Fibroblast of lung (primary cell): ENCODE measurements at regions not wholly inside any gene's neighbourhood (a gene's known extent, or its start where the extent isn't known, plus 50 kb on each side); places are given as distances from the start of the nearest gene placed in this dataset.
A peak's percentile ranks its signal among the peaks of the same experiment; 100 is the strongest.

Experiments used
- DNase-seq, 2 donors: peaks; one replicate each; pipeline versions ENCODE4 v3.0.0 to v3.0.0-alpha.2; 2010; ENCODE audit warnings: low read depth in 2 of 2
- H2AFZ ChIP-seq: 2 replicates; pipeline ENCODE4 v1.5.1; 2012; ENCODE audit warnings: low read length, control low read depth, inconsistent platforms
- H3K27ac ChIP-seq: 2 replicates; pipeline ENCODE4 v1.5.1; 2011; ENCODE audit warnings: low read length, control low read depth; ENCODE audit not compliant: insufficient read depth
- H3K27me3 ChIP-seq: 2 replicates; pipeline ENCODE4 v1.5.1; 2011; ENCODE audit warnings: mild to moderate bottlenecking, low read length; ENCODE audit not compliant: control insufficient read depth, insufficient read depth
- H3K36me3 ChIP-seq: 2 replicates; pipeline ENCODE4 v1.5.1; 2011; ENCODE audit warnings: low read length; ENCODE audit not compliant: control insufficient read depth, insufficient read depth
- H3K4me1 ChIP-seq: 2 replicates; pipeline ENCODE4 v1.5.1; 2011; ENCODE audit warnings: low read length; ENCODE audit not compliant: control insufficient read depth, insufficient read depth; ENCODE audit errors: extremely low read depth
- H3K4me2 ChIP-seq: 2 replicates; pipeline ENCODE4 v1.5.1; 2011; ENCODE audit warnings: low read length, control low read depth; ENCODE audit not compliant: insufficient read depth; ENCODE audit errors: extremely low read depth
- H3K4me3 ChIP-seq, 4 experiments: fragments of 200-600 bp in 1 of 4; sonication (generic) in 1 of 4; replicated peaks in 1 of 4; 2 replicates each; pipeline ENCODE4 v1.5.1; 2011 to 2016; ENCODE audit warnings: low read length in 4 of 4, low read depth in 3 of 4, mild to moderate bottlenecking in 3 of 4, control low read depth in 2 of 4, inconsistent platforms in 1 of 4, mixed read lengths in 1 of 4; ENCODE audit not compliant: insufficient read depth in 1 of 4; ENCODE audit errors: control extremely low read depth in 1 of 4
- H3K79me2 ChIP-seq: 2 replicates; pipeline ENCODE4 v1.5.1; 2012; ENCODE audit warnings: mild to moderate bottlenecking, low read length, inconsistent platforms; ENCODE audit not compliant: control insufficient read depth, insufficient read depth
- H3K9ac ChIP-seq: 2 replicates; pipeline ENCODE4 v1.5.1; 2011; ENCODE audit warnings: mild to moderate bottlenecking, low read length, control low read depth; ENCODE audit not compliant: insufficient read depth
- H3K9me3 ChIP-seq: 2 replicates; pipeline ENCODE4 v1.5.1; 2012; ENCODE audit warnings: low read depth, low read length; ENCODE audit not compliant: control insufficient read depth, insufficient read depth
- H4K20me1 ChIP-seq: 2 replicates; pipeline ENCODE4 v1.5.1; 2011; ENCODE audit warnings: low read length; ENCODE audit not compliant: control insufficient read depth, insufficient read depth; ENCODE audit errors: extremely low read depth
- CTCF ChIP-seq, 2 donors: IDR thresholded peaks in 1 of 2; conservative IDR thresholded peaks in 1 of 2; 1 replicate in 1 of 2; 2 replicates in 1 of 2; pipeline ENCODE4 v1.5.1; 2011 to 2012; ENCODE audit warnings: low read length in 2 of 2, control low read depth in 1 of 2, inconsistent platforms in 1 of 2, low read depth in 1 of 2, mild to moderate bottlenecking in 1 of 2
- EZH2 ChIP-seq: IDR thresholded peaks from 2 replicates; pipeline ENCODE4 v1.5.1; 2012; ENCODE audit warnings: low read length, control low read depth, mild to moderate bottlenecking; ENCODE audit errors: missing control alignments

- Histone ChIP-seq H3K4me1 (no peaks in the 10 kb centered on the region), H3K4me3 (no peak overlapping the region), H3K9me3 (no peaks in the 10 kb centered on the region), H3K27ac (no peak overlapping the region), H3K79me2 (no peaks in the 10 kb centered on the region), H3K36me3 (no peaks in the 10 kb centered on the region), H3K27me3 (peaks cover 4% of the 10 kb centered on the region), H2AFZ (no peak overlapping the region), H3K9ac (no peak overlapping the region), H3K4me2 (no peak overlapping the region), H4K20me1 (no peaks in the 10 kb centered on the region)
- no peak for DNase-seq
- TF ChIP-seq CTCF (conservative IDR thresholded peaks at IDR 0.05 in 1 of 2, IDR thresholded peaks at IDR 0.05 in 1 of 2; ENCODE audit: low read depth in 1 of 2, low read length in 2 of 2) (no peak), EZH2 (no peak)
Observed at GRCh38 chr2:165022781-165023180, 67.5 kb upstream of the SLC38A11 start.

- TF ChIP-seq EZH2 (no peak), CTCF (conservative IDR thresholded peaks at IDR 0.05 in 1 of 2, IDR thresholded peaks at IDR 0.05 in 1 of 2; ENCODE audit: low read depth in 1 of 2, low read length in 2 of 2) (no peak)
- Histone ChIP-seq H3K27ac (no peak overlapping the region), H3K9me3 (no peaks in the 10 kb centered on the region), H3K4me2 (no peak overlapping the region), H3K36me3 (no peaks in the 10 kb centered on the region), H3K9ac (no peak overlapping the region), H3K27me3 (peaks cover 4% of the 10 kb centered on the region), H2AFZ (no peak overlapping the region), H4K20me1 (no peaks in the 10 kb centered on the region), H3K4me3 (no peak overlapping the region), H3K79me2 (no peaks in the 10 kb centered on the region), H3K4me1 (no peaks in the 10 kb centered on the region)
- peak in 1 of 2 donors; percentile 16 for DNase-seq
Observed at GRCh38 chr2:165017966-165018596, 62.8 kb upstream of the SLC38A11 start.

- H3K9ac ChIP-seq: no peak overlapping the region
- no peaks in the 10 kb centered on the region for H4K20me1 ChIP-seq
- H3K79me2 ChIP-seq: no peaks in the 10 kb centered on the region
- no peaks in the 10 kb centered on the region for H3K4me1 ChIP-seq
- H3K27me3 ChIP-seq: peaks cover 4% of the 10 kb centered on the region
- H3K9me3 ChIP-seq: no peaks in the 10 kb centered on the region
- H3K4me3 ChIP-seq: no peak overlapping the region
- peak overlapping the region; percentile 20 for H3K4me2 ChIP-seq
- no peak overlapping the region for H3K27ac ChIP-seq
- H2AFZ ChIP-seq: no peak overlapping the region
- H3K36me3 ChIP-seq: no peaks in the 10 kb centered on the region
- TF ChIP-seq CTCF (conservative IDR thresholded peaks at IDR 0.05 in 1 of 2, IDR thresholded peaks at IDR 0.05 in 1 of 2; ENCODE audit: low read depth in 1 of 2, low read length in 2 of 2) (peak; percentile 75 to 79), EZH2 (no peak)
- peak; percentile 45 to 60 for DNase-seq
Observed at GRCh38 chr2:165016772-165017411, 61.6 kb upstream of the SLC38A11 start.
